GM19372 (cell line): ENCODE measurements at regions not wholly inside any gene's neighbourhood (a gene's known extent, or its start where the extent isn't known, plus 50 kb on each side); places are given as distances from the start of the nearest gene placed in this dataset.
"Not testable (repeated sequence)": the region's sequence is repeated elsewhere in the genome, so short reads cannot be mapped to it uniquely, and the experiment has no call there.

ENCODE experiments used
- ATAC-seq: cut with Tn5 transposase; IDR thresholded peaks from one replicate; pipeline ENCODE4 v1.9.1; 2021; ENCODE audit warnings: mild to moderate bottlenecking, low read depth, moderate library complexity; ENCODE audit not compliant: unreplicated experiment

DNA sequence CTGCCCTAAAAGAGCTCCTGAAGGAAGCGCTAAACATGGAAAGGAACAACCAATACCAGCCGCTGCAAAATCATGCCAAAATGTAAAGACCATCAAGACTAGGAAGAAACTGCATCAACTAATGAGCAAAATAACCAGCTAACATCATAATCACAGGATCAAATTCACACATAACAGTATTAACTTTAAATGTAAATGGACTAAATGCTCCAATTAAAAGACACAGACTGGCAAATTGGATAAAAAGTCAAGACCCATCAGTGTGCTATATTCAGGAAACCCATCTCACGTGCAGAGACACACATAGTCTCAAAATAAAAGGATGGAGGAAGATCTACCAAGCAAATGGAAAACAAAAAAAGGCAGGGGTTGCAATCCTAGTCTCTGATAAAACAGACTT, 88.8 kb upstream of the CAV2 start:
- not testable (repeated sequence) for ATAC-seq

DNA sequence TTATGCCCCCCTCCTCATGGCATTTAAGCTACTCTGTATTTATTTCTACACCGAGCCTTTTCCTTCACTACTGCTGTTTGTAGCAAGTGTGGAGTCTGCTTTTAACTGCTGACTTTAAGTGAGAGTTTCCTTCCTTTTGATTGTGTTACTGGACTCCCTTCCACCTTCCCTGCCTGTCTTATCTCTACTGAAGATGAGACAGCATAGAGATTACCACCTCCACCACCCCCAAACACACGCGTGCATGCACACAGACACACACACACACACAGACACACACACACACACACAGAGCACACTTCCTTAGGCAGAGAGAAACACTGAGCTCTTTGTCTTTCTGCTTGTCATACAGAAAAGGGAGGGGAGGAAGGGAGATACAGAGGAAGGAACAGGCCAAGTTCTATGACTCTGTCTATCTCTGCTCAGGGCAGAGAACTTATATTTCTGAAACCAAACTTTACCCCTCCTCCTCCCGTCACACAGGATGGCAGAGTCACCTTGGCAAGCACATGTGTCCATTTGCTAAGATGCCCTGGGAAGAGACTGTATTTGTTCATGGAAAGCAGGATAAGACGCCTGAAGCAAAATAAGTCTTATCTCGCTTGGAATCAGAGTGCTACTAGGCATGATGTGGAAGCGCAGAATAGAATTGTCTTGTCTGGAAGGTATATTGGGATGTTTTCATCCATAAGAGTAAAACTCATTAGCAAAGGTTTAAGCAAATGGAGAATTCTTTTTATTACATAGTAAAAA, 81.8 kb upstream of the CAV2 start:
- ATAC-seq: no peak

DNA sequence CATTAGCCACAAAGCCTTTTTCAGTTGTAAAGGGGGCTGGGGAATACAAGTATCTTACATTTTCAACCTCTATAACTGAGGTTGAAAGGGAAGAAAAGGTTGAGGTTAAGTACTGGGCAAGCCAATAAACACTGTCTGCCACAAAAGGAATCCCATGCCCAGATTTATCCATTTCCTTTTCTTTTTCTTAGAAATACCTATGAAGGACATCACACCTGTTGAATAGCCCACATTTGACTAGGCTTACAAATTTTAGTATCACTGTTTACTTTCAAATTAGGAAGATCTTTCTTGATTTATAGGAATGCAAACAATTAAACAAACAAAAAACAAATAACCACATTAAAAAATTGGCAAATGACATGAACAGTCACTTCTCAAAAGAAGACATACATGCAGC, 81.0 kb upstream of the CAV2 start:
- no peak for ATAC-seq

DNA sequence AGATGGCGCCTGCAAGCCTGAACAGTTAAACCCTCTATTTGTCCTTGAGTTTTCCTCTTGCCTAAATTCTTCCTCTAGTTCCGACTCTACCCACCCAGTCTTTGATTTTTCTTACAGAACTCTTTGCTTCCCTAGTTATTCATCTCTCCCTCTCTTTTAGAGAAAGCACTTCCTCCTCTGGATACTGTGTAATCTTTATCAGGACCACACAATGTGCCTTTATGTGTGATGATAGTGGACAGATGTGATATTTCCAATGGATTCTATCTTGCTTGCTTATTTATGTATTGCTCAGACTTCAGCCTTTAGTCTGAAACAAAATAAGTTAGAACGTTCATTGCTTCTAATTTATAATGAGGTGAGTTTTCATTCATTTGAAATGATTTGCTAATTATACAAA, 79.5 kb upstream of the CAV2 start:
- no peak for ATAC-seq

DNA sequence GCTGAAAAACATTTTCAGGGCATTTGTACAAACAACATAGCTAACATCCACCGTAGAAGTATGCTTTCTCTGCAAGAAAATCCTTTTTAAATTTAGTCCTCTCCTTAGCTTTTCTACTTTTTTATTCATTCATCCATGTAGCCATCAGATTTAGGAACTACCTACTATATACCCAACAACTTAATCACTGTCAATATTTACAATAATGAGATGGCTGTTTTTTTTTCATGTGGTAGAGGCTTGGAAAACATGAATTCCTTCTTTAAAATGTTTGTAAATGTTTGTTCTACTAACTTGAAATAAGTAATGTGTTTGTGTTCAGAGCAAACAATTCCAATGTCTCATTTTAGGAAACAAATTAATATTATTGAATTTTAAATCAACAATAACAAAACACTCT, 78.2 kb upstream of the CAV2 start:
- no peak for ATAC-seq

DNA sequence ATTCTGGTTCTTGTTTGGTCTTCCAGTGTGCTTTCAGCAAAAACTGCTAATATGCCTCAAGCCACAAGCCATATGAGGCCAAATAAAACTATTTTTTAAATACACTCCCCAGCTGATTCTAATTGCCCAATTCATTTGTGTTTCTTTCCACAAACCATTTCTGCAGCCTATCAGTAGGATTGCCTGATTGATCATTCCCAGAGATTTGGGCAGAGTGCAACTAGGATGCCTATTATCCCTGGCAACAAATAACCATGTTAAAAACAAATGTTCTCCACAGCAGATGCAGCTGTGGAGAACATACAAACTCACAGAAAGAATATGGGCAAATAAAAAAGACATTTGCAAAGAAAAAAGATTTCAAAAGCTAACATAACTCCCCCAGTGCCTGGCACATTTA, 76.9 kb upstream of the CAV2 start:
- no peak for ATAC-seq

DNA sequence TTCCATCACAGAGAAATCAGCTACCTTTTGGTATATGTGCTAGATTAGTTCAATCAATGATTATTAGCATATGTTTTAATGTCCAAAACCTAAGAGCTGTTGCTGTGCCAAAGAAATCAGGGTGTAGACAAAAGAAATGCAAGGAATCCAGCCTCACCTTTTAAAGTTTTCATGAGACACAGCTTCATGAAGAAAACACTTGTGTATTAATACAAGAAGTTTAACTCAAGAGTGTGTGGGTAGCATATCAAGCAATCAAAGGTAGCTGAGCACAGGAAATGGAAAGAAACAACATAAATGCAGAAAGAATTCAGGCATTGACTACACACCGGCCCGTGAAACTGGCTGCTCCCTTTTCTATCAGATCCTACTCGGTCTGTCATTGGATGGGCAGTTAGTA, 76.0 kb upstream of the CAV2 start:
- ATAC-seq: no peak

DNA sequence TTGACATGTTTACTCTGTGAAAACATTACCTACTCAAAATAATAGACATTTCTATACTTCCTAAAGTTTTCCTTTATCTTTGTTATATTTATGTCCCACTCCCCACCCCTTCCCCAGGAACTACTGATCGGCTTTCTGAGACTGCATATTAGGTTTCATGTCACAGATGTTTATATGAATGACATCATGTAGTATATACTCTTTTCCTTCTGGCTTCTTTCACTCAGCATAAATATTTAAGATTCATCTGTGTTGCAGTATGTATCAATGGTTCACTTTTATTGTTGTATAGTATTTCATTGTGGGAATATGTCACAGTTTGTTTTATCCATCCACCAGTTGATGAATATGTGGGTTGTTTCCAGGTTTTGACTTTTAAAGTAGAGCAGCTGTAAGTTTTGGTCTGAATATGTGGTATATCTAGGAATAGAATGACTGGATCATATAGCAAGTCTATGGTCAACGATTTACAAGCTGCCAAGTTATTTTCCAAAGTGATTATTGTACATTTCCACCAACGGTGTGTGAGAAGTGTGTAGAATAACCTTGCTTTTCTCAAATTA, 73.8 kb upstream of the CAV2 start:
- no peak for ATAC-seq

DNA sequence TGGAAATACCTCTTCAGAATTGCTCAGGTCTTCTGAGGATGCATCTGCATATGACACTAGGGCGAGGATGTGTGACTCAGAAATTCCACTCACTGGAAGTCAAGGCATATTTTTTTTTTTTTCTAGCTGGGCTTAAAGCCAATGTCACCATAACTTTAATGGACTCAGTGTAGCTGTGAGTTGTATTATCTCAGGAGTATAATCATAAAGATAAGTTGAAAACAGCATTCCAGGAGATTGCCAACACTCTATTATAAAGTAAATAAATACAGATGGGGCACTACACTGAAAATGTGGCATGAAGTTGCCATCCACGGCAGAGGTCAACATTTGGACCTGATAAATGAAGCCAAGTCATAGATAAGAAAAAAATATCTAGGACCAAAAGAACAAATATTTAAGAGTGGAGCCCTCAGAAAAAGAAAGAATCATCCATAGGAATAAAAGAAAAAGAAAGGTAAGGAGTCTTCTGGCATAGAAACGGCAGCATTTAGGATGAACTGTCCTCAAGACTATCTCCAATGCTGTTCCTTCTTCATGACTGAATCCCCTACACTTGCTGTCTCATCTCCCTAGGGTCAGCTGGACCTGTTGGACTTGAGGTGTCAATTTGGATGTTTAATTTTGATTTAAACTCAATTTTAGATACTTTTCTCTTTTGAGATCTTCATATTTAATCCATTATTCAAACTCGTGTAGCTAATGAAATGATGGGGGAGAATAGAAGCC, 72.9 kb upstream of the CAV2 start:
- no peak for ATAC-seq

DNA sequence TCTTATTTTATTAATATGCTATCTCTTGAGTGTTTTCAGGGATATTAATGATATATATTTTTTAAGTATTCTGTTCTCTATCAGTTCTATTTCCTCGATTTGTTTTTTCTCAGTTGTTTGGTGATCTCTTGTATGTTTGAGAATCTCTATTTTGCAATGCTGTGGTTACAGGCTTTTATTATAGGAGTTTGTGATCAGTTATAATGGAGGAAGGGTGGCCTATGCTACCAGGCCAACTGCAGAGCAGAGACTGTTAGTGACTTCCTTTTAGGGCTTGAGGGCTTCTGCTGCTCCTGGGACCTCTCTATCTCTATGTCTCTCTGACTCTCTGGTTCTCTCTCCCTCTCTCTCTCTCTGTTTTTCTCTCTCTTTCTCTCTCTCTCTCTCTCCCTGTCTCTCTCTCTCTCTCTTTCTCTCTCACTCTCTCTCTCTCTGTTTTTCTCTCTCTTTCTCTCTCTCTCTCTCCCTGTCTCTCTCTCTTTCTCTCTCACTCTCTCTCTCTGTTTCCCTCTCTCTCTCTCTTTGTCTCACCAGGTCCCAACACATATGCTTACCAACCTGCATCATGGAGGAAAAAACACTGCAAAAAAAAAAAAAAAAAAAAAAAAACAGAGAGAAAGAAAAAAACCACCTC, 69.4 kb upstream of the CAV2 start:
- no peak for ATAC-seq

DNA sequence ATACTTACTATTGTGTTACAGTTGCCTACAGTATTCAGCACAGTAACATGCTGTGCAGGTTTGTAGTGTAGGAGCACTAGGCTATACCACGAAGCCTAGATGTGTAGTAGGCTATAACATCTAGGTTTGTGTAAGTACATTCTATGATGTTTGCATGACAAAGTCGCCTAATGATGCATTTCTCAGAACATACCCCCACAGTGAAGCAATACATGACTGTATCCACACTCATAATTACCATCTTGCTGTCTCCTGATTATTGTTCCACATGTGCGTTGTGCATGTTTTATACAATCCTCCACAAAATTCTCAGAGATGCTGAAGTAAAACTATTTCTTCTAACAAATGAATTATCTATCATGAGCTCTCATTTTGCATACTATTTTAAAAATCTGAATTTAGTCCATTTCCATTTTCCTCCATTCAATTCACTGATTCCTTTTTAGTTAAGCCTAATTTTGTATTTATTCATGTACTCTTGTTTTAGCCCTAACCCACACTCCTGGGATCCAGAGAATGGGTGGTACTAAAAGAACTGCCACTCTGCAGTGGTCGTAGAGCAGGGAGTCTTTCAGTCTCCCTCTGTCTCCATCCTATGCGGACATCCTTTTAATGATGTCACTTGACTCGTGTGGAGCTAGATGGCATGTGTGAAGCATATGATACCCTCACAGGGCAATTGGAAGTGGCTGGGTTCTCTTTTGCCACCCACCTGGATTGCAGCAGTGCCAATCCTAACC, 67.6 kb upstream of the CAV2 start:
- ATAC-seq: no peak

DNA sequence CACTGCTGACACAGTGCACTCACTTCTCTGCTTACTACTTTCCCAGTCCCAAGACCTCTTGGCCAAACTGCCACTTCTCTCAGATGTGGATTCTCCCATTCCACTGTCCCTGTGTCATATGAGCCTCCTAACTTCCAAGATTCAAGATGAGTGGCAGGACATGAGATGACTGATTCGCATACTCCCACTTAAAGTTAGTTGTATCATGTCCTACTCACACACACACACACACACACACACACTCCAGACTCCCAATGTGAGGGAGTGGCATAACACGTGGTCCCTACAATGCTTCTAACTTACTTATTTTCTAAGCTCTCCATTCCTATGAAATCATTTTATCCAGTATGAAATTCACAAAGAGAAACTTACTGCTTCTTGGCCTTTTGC, 67.0 kb upstream of the CAV2 start:
- ATAC-seq: no peak

DNA sequence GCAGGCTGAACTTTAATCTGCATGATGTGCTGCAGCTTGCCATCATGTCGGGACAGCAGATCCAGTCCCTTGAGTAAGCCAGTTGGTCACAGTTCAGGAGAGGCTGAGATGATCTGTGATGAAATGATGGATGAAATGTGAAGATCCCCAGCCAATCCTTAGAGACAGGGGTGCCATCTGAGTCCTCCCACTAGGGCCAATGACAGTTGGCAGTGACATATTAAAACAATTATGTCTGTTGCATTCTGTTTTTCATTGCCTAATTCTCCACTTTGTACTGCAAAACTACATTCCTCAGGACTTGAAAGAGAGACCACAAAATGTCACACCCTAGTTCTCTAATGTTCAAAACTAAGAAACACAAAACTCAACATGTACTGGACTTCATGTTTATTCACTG, 66.3 kb upstream of the CAV2 start:
- no peak for ATAC-seq

DNA sequence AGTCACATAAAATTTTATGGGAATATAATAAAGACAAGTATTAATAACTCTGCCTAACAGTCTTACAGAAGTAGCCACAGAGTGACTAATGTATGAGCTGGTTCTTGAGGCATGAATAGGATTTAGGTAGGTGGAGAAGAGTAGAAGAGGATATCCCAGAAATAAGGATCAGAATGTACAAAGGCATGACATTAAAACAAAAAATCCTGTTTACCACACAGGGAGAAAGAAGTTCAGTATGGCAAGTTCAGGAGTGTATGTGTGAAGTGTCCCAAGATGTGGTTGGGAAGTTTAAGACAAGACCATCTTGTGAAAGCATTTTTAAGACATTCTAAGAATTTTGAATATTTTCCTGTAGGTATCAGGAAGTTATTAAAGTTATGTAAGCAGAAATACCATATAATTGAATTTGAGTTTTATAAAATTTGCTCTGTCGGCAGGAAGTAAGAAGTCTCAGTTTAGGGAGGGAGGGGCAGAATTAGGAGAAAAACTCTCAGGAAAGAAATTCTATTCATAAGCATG, 64.7 kb upstream of the CAV2 start:
- no peak for ATAC-seq

DNA sequence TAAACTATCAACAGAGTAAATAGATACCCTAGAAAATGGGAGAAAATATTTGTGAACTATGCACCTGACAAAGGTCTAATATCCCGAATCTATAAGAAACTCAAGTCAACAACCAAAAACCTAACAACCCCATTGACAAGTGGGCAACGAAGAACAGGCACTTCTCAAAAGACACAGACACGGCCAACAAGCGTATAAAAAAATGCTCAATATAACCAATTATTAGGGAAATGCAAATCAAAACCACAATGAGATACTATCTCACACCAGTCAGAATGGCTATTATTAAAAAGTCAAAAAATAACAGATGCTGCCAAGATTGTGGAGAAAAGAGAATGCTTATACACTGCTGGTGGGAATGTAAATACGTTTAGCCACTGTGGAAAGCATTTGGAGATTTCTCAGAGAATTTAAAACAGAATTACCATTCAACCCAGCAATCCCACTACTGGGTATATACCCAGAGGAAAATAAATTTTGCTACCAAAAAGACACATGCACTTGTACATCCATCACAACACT, 63.2 kb upstream of the CAV2 start:
- no peak for ATAC-seq

DNA sequence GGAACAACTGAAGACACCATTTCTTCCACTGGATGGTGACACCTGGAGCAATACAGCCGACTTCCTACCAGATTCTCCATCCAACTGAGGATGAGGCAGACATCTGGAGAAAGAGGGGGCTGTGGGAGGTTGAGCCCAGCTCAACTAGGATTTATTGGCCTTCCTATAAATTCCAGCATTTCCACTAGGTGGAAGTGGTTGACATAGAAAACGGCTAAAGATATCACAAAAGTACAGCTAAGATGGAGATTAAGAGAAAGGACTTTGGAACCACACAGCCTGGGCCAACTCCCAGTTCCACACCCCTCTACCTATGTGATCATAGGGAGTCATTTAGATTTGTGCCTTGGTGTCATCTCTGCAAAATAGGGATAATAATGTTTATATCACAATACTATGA, 61.3 kb upstream of the CAV2 start:
- no peak for ATAC-seq

DNA sequence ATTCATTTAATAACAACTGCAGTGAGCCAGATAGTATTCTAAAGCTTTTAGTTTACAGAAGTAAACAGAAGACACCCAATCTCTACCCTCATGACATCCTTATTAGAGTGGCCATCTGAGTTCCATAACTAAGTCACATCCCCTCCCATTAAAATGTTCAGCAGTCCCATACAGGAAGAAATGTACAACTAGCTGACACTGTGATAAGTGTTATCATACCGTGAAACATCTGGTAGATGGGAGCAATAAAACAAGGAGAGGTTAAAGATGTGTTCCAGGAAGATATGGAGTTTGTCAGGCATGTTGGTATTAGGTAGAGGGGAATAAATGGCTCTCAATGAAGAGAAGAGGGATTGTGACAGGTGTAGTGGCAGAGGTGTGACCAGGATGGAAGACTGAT, 60.5 kb upstream of the CAV2 start:
- ATAC-seq: no peak

DNA sequence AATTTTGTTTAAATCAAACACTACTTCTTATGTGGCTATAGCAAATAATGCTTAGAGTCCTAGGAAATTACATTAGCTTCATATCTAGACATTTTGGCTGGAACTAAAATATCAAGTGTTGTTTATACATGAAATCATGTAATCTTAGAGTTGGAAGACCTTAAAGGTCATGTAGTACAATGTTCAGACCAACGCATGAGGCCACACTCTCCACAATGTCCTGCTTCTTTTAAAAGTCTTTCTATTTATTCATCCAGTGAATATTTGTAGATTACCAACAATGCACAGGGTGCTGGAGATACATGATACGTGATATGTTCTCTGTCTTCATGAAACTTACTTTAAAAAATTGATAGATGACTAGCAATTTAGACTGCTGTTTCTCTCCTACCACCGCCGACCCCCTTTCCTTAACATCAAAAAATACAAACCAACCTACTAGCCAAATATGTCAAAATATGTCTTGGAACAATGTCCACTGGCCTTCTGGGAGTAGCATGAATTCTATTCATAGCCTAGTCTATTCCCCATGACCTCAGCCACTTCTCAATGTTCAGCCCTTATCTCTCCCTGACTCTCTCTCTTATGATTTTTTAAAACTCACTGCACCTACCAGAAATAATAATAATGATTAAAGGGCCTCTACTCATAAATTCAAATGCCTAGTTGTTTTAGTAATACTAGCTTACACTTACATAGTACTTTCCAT, 59.5 kb upstream of the CAV2 start:
- ATAC-seq: no peak

DNA sequence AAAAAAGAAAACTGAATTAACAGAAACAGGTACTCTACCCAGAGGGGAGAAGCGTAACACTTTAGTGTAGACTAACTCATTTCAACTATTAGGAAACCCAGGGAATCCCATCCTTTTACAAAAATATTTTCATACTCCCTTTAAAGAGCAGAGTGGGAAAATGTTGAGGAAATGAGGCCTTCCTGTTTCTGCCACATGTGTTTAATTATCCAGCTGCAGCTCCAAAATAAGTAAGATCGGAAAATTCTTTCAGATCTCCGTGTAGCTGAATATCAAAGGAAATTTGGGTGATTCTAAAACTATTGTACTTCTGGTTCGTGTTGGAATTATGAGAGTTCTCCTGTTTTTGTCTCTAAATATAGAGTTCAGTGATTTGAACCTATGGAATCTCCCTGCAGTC, 58.0 kb upstream of the CAV2 start:
- ATAC-seq: no peak

DNA sequence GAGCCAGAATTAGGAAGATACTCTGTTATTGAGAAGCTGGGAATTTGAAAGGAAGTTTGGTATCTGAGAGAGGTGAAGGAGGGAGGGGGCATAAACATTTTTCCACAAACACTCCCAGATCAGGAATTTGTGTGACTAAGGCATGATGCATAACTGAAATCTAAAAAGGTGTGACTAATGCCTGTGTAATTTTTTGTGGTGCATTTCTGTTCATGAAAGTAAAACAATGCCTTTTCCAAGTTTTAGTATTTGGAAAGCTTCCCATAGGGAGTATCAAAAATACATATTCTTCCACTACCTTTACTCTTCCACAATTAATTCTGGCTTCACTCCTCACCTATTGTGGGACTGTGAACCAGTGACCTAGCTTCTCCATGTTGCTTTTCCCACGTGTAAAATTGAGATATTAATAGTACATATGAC, 56.4 kb upstream of the CAV2 start:
- ATAC-seq: no peak
